BJ (cell line): ENCODE measurements at regions not wholly inside any gene's neighbourhood (a gene's known extent, or its start where the extent isn't known, plus 50 kb on each side); places are given as distances from the start of the nearest gene placed in this dataset.
A peak's percentile ranks its signal among the peaks of the same experiment; 100 is the strongest.

Source experiments
- CTCF ChIA-PET: fragments of 350-600 bp; formaldehyde crosslinking; extraction: SDS; loops from one replicate; lab custom pipeline; 2021; ENCODE audit warnings: antibody characterized with exemption, inconsistent platforms; lab: Yijun Ruan, JAX
- POLR2A ChIA-PET: fragments of 300-600 bp; sonication (Branson Sonifier 250); formaldehyde crosslinking; extraction: SDS; loops from one replicate; lab custom pipeline; 2021; ENCODE audit warnings: antibody characterized with exemption; lab: Charles Lee
- DNase-seq: peaks from one replicate; pipeline ENCODE4 v3.0.0-alpha.2; 2011; ENCODE audit warnings: low read depth
- H3K27me3 ChIP-seq: 2 replicates; pipeline ENCODE4 v1.6.0; 2011; ENCODE audit warnings: low read length; ENCODE audit not compliant: control insufficient read depth, insufficient read depth
- H3K36me3 ChIP-seq: 2 replicates; pipeline ENCODE4 v1.5.1; 2011; ENCODE audit warnings: low read length; ENCODE audit not compliant: control insufficient read depth, insufficient read depth
- H3K4me3 ChIP-seq: 2 replicates; pipeline ENCODE4 v1.5.1; 2011; ENCODE audit warnings: low read depth, mild to moderate bottlenecking, control low read depth, low read length
- CTCF ChIP-seq: IDR thresholded peaks from 2 replicates; pipeline ENCODE4 v1.5.1; 2011; ENCODE audit warnings: low read depth, mild to moderate bottlenecking, control low read depth, inconsistent platforms, low read length, moderate library complexity; ENCODE audit not compliant: insufficient read depth

GRCh38 chr5:136805466-136805865 is 440.1 kb upstream of the TRPC7 start:
- Histone ChIP-seq H3K27me3 (no peaks in the 10 kb centered on the region; the same call in 1 of the 2 replicates), H3K36me3 (no peaks in the 10 kb centered on the region), H3K4me3 (no peak overlapping the region)
- ChIA-PET CTCF (interaction anchor here (0.8 to 3.3 kb wide), 3 partner anchors 13 to 515 kb away, joined by 3 to 12 read pairs (median 4); no protein-coding TSS in a partner anchor), POLR2A (no interaction called here)
- no peak for DNase-seq
- peak; percentile 36 for TF ChIP-seq CTCF

GRCh38 chr5:136802383-136802782 is 437.0 kb upstream of the TRPC7 start:
- TF ChIP-seq CTCF: peak; percentile 34
- ChIA-PET POLR2A (no interaction called here), CTCF (interaction anchor here (0.6 to 3.3 kb wide), 13 partner anchors 9 to 940 kb away, joined by 3 to 12 read pairs (median 5); partner anchors contain the start of gene SPOCK1)
- no peaks in the 10 kb centered on the region; the same call in 1 of the 2 replicates for H3K27me3 ChIP-seq
- H3K36me3 ChIP-seq: no peaks in the 10 kb centered on the region
- H3K4me3 ChIP-seq: no peak overlapping the region
- DNase-seq: no peak

GRCh38 chr5:136799806-136800372 is 434.5 kb upstream of the TRPC7 start:
- Histone ChIP-seq H3K27me3 (no peaks in the 10 kb centered on the region), H3K36me3 (no peaks in the 10 kb centered on the region), H3K4me3 (no peak overlapping the region)
- ChIA-PET CTCF (no interaction called here), POLR2A (no interaction called here)
- DNase-seq: no peak
- no peak for TF ChIP-seq CTCF

- CTCF ChIA-PET: interaction anchor here (0.5 to 3.1 kb wide), 2 partner anchors 10 to 620 kb away, joined by 3 to 12 read pairs; no protein-coding TSS in a partner anchor
- H3K36me3 ChIP-seq: no peaks in the 10 kb centered on the region
- H3K27me3 ChIP-seq: no peaks in the 10 kb centered on the region
- no peak for TF ChIP-seq CTCF
- no peak for DNase-seq
- POLR2A ChIA-PET: no interaction called here
- no peak overlapping the region for H3K4me3 ChIP-seq
Measured at GRCh38 chr5:136793300-136793699, 428.0 kb upstream of the TRPC7 start.

- peak; percentile 52 for DNase-seq
- no peaks in the 10 kb centered on the region for H3K36me3 ChIP-seq
- POLR2A ChIA-PET: no interaction called here
- H3K4me3 ChIP-seq: no peak overlapping the region
- TF ChIP-seq CTCF: no peak
- H3K27me3 ChIP-seq: no peaks in the 10 kb centered on the region
- CTCF ChIA-PET: interaction anchor here (1.4 to 2.1 kb wide), 3 partner anchors 11 to 33 kb away, joined by 3 to 12 read pairs (median 4); no protein-coding TSS in a partner anchor
Measured at GRCh38 chr5:136781464-136781863, 416.1 kb upstream of the TRPC7 start.
